Liver (tissue), 8 donors: ENCODE measurements at regions not wholly inside any gene's neighbourhood (a gene's known extent, or its start where the extent isn't known, plus 50 kb on each side); places are given as distances from the start of the nearest gene placed in this dataset.

ENCODE experiments used
- DNase-seq: peaks from one replicate; pipeline ENCODE4 v3.0.0-alpha.2; 2017; ENCODE audit warnings: low spot score
- H3K27ac ChIP-seq, 2 donors: one replicate each; pipeline ENCODE4 v1.7.0; 2013; ENCODE audit warnings: inconsistent platforms in 2 of 2, low read length in 2 of 2, control low read depth in 1 of 2, low read depth in 1 of 2, mild to moderate bottlenecking in 1 of 2
- H3K27me3 ChIP-seq, 4 donors: one replicate each; pipeline versions ENCODE4 v1.6.1 to v1.7.0; 2013; ENCODE audit warnings: low read length in 3 of 4, inconsistent platforms in 1 of 4, mild to moderate bottlenecking in 1 of 4, moderate library complexity in 1 of 4; ENCODE audit not compliant: control insufficient read depth in 4 of 4, insufficient read depth in 4 of 4
- H3K36me3 ChIP-seq, 4 donors: one replicate each; pipeline versions ENCODE4 v1.6.1 to v1.7.0; 2013; ENCODE audit warnings: low read length in 3 of 4, mild to moderate bottlenecking in 3 of 4, low read depth in 1 of 4, moderate library complexity in 1 of 4; ENCODE audit not compliant: control insufficient read depth in 4 of 4, insufficient read depth in 3 of 4
- H3K4me1 ChIP-seq, 4 donors: one replicate each; pipeline versions ENCODE4 v1.6.1 to v1.7.0; 2013; ENCODE audit warnings: low read length in 3 of 4, mild to moderate bottlenecking in 3 of 4, moderate library complexity in 1 of 4; ENCODE audit not compliant: control insufficient read depth in 4 of 4, insufficient read depth in 4 of 4
- H3K4me3 ChIP-seq, 3 donors: one replicate each; pipeline versions ENCODE4 v1.6.1 to v1.7.0; 2013; ENCODE audit warnings: low read length in 3 of 3, control low read depth in 1 of 3, low read depth in 1 of 3, mild to moderate bottlenecking in 1 of 3
- H3K9ac ChIP-seq, 2 donors: one replicate each; pipeline ENCODE4 v1.7.0; 2013; ENCODE audit warnings: low read length in 2 of 2, mild to moderate bottlenecking in 2 of 2, moderate library complexity in 2 of 2, control low read depth in 1 of 2, low read depth in 1 of 2
- H3K9me3 ChIP-seq, 4 donors: one replicate each; pipeline versions ENCODE4 v1.6.1 to v1.7.0; 2013; ENCODE audit warnings: low read length in 3 of 4; ENCODE audit not compliant: control insufficient read depth in 4 of 4
- ATF3 ChIP-seq: IDR thresholded peaks from 2 replicates; pipeline ENCODE4 v1.6.1; 2016; ENCODE audit warnings: antibody characterized with exemption
- CTCF ChIP-seq: fragments of 150-350 bp; IDR thresholded peaks from 2 replicates; pipeline ENCODE4 v1.5.1; 2017; ENCODE audit warnings: improper control_type of control experiment, low read depth, low read length; ENCODE audit not compliant: missing input control
- EGR1 ChIP-seq, 2 donors: IDR thresholded peaks; 2 replicates each; pipeline ENCODE4 v1.6.1; 2016 to 2018; ENCODE audit warnings: antibody characterized with exemption in 2 of 2, low read depth in 2 of 2
- FOXA1 ChIP-seq: IDR thresholded peaks from 2 replicates; pipeline ENCODE4 v1.6.1; 2016; ENCODE audit warnings: antibody characterized with exemption
- GABPA ChIP-seq, 2 donors: IDR thresholded peaks in 1 of 2; conservative IDR thresholded peaks in 1 of 2; 2 replicates each; pipeline ENCODE4 v1.6.1; 2016; ENCODE audit warnings: antibody characterized with exemption in 2 of 2, mild to moderate bottlenecking in 1 of 2, moderate library complexity in 1 of 2
- HNF4A ChIP-seq, 2 donors: conservative IDR thresholded peaks; 2 replicates each; pipeline ENCODE4 v1.6.1; 2016; ENCODE audit warnings: antibody characterized with exemption in 2 of 2, mild to moderate bottlenecking in 2 of 2
- JUND ChIP-seq, 2 donors: IDR thresholded peaks; 2 replicates each; pipeline ENCODE4 v1.6.1; 2016; ENCODE audit warnings: antibody characterized with exemption in 2 of 2
- MAX ChIP-seq: IDR thresholded peaks from 2 replicates; pipeline ENCODE4 v1.6.1; 2016; ENCODE audit warnings: antibody characterized with exemption
- NR2F2 ChIP-seq: IDR thresholded peaks from 2 replicates; pipeline ENCODE4 v1.6.1; 2016; ENCODE audit warnings: antibody characterized with exemption
- RAD21 ChIP-seq, 2 donors: IDR thresholded peaks; 2 replicates each; pipeline ENCODE4 v1.6.1; 2016; ENCODE audit warnings: antibody characterized with exemption in 2 of 2, mild to moderate bottlenecking in 2 of 2
- REST ChIP-seq: IDR thresholded peaks from 2 replicates; pipeline ENCODE4 v1.6.1; 2016; ENCODE audit warnings: antibody characterized with exemption, mild to moderate bottlenecking
- RXRA ChIP-seq, 2 donors: IDR thresholded peaks; 2 replicates each; pipeline ENCODE4 v1.6.1; 2017 to 2018; ENCODE audit warnings: antibody characterized with exemption in 2 of 2, mild to moderate bottlenecking in 1 of 2
- SP1 ChIP-seq: IDR thresholded peaks from 2 replicates; pipeline ENCODE4 v1.6.1; 2018; ENCODE audit warnings: antibody characterized with exemption, mild to moderate bottlenecking
- TAF1 ChIP-seq: conservative IDR thresholded peaks from 2 replicates; pipeline ENCODE4 v1.6.1; 2016; ENCODE audit warnings: antibody characterized with exemption, mild to moderate bottlenecking
- YY1 ChIP-seq: IDR thresholded peaks from 2 replicates; pipeline ENCODE4 v1.6.1; 2016; ENCODE audit warnings: antibody characterized with exemption, mild to moderate bottlenecking
- ZBTB33 ChIP-seq: IDR thresholded peaks from 2 replicates; pipeline ENCODE4 v1.6.1; 2016; ENCODE audit warnings: antibody characterized with exemption
- WGBS: extraction: QIAGEN DNeasy Blood & Tissue Kit; methylation state at CpG from one replicate; pipeline ENCODE4 v1.1.7; 2013; 5-methylcytosine and 5-hydroxymethylcytosine counted together
- donor health status: healthy.
- donor health status: healthy.
- donor health status: healthy.
- donor health status: healthy.
- donor health status: healthy.

- DNase-seq = no peak
- Histone ChIP-seq H3K27me3 (no peaks in the 10 kb centered on the region), H3K4me1 (no peaks in the 10 kb centered on the region), H3K9ac (no peak overlapping the region), H3K9me3 (no peaks in the 10 kb centered on the region), H3K36me3 (no peaks in the 10 kb centered on the region), H3K4me3 (no peak overlapping the region), H3K27ac (no peak overlapping the region)
- no peak for TF ChIP-seq SP1
- no peak for TF ChIP-seq HNF4A (conservative IDR thresholded peaks at IDR 0.05)
- no peak for TF ChIP-seq MAX
- TF ChIP-seq ZBTB33 = no peak
- no peak for TF ChIP-seq EGR1 (IDR thresholded peaks at IDR 0.05; ENCODE audit: low read depth in 2 of 2)
- TF ChIP-seq GABPA (IDR thresholded peaks at IDR 0.05 in 1 of 2, conservative IDR thresholded peaks at IDR 0.05 in 1 of 2) = no peak
- no peak for TF ChIP-seq ATF3
- TF ChIP-seq JUND (IDR thresholded peaks at IDR 0.05) = no peak
- TF ChIP-seq RAD21 (IDR thresholded peaks at IDR 0.05) = no peak
- no peak for TF ChIP-seq RXRA (IDR thresholded peaks at IDR 0.05)
- no peak for TF ChIP-seq CTCF
- TF ChIP-seq YY1 = no peak
- no peak for TF ChIP-seq TAF1
- TF ChIP-seq NR2F2 = no peak
- TF ChIP-seq FOXA1 = no peak
- WGBS = 91% methylated on average over 14 of the region's 14 CpGs
Measured at GRCh38 chr21:43304206-43304605, 122.7 kb downstream of the SIK1 start.

GRCh38 chr21:43303275-43304178 is 123.4 kb downstream of the SIK1 start:
- Histone ChIP-seq H3K9me3 (no peaks in the 10 kb centered on the region), H3K4me3 (no peak overlapping the region), H3K4me1 (no peaks in the 10 kb centered on the region), H3K27ac (no peak overlapping the region), H3K9ac (no peak overlapping the region), H3K36me3 (no peaks in the 10 kb centered on the region), H3K27me3 (no peaks in the 10 kb centered on the region)
- DNase-seq = no peak
- WGBS = 84% methylated on average over 29 of the region's 29 CpGs
- no peak for TF ChIP-seq REST
- TF ChIP-seq EGR1 (IDR thresholded peaks at IDR 0.05; ENCODE audit: low read depth in 2 of 2) = no peak
- no peak for TF ChIP-seq FOXA1
- no peak for TF ChIP-seq ZBTB33
